Body of pancreas (tissue), 4 donors: ENCODE measurements at regions not wholly inside any gene's neighbourhood (a gene's known extent, or its start where the extent isn't known, plus 50 kb on each side); places are given as distances from the start of the nearest gene placed in this dataset.

Experiments used
- POLR2A ChIP-seq, 3 donors: fragments of 450-650 bp; IDR thresholded peaks; one replicate each; pipeline ENCODE4 v1.6.1; 2016; ENCODE audit warnings: antibody characterized with exemption in 3 of 3, mild to moderate bottlenecking in 2 of 3
- TF ChIP-seq, protein P1 (sequence below), 7 experiments: fragments of 450-650 bp in 4 of 7; fragments of 200-600 bp in 3 of 7; sonication (generic) in 3 of 7; IDR thresholded peaks; one replicate each; pipeline ENCODE4 v1.5.1; 2016 to 2019; ENCODE audit warnings: antibody characterized with exemption in 7 of 7

GRCh38 chr21:17442165-17442564 is 70.7 kb upstream of the CXADR start:
- TF ChIP-seq, protein P1, sequence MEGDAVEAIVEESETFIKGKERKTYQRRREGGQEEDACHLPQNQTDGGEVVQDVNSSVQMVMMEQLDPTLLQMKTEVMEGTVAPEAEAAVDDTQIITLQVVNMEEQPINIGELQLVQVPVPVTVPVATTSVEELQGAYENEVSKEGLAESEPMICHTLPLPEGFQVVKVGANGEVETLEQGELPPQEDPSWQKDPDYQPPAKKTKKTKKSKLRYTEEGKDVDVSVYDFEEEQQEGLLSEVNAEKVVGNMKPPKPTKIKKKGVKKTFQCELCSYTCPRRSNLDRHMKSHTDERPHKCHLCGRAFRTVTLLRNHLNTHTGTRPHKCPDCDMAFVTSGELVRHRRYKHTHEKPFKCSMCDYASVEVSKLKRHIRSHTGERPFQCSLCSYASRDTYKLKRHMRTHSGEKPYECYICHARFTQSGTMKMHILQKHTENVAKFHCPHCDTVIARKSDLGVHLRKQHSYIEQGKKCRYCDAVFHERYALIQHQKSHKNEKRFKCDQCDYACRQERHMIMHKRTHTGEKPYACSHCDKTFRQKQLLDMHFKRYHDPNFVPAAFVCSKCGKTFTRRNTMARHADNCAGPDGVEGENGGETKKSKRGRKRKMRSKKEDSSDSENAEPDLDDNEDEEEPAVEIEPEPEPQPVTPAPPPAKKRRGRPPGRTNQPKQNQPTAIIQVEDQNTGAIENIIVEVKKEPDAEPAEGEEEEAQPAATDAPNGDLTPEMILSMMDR (IDR thresholded peaks at IDR 0.05) = no peak
- TF ChIP-seq POLR2A (IDR thresholded peaks at IDR 0.05) = no peak
